Frontal cortex (tissue), 4 donors: ENCODE measurements at regions not wholly inside any gene's neighbourhood (a gene's known extent, or its start where the extent isn't known, plus 50 kb on each side); places are given as distances from the start of the nearest gene placed in this dataset. TPM values are rescaled to one million over a fixed set of nuclear protein-coding genes. Genes with fewer than 3 reads are reported as not detected.
"Not testable (repeated sequence)": the region's sequence is repeated elsewhere in the genome, so short reads cannot be mapped to it uniquely, and the experiment has no call there.

ENCODE experiments used
- DNase-seq, 2 donors: peaks; one replicate each; pipeline ENCODE4 v3.0.0; 2012; ENCODE audit warnings: low spot score in 2 of 2
- FAIRE-seq: peaks from 2 replicates; lab custom pipeline; 2012; peaks lifted over from hg19 to GRCh38; lab: Jason Lieb, UNC
- small RNA-seq: library from RNA; depleted of rRNA; stranded (forward); fragments of <200 nt; gene quantifications from one replicate; pipeline ENCODE3, GENCODE V24; 2014
- donor health status: control.
- donor health status: control.
- donor health status: control.

DNA sequence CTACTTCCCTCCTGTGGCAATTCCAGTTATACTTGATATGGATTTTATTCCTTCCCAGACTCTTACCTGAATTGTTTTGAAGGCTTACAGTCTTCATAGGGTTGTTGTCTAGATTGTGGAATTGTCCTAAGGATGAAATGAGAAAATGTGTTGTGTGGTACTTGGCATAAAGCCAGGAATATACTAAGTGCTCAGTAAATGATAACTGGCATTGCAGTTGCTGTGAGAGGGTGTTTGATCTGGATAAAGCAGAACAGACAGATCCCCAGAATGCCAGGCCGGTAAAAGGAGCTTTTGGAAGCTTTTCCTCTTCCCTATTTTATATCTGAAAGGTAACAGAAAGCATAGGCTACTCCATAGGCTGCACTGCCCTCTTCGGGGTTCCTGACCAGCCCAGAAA, 78.4 kb upstream of the IKBKE start:
- DNase-seq, FAIRE-seq: not testable (repeated sequence)

DNA sequence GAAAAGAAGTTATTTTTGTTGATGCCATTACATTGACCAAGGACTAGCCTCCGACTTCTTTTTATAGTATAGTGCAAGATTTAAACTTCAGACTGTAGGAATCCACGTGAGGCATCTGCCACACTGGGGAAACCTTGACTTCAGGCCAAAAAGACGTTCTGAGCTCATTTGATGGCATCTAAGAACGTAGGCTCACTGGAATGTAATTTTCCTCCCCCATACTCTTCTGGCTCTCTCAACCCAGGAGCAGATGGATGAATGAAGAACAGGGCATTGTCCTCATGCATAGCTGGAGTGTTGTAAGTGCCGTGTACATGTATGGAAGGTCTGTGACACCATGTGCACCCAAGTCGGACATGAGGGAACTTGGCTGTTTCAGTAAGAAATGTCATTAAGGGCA, 72.8 kb upstream of the IKBKE start:
- not testable (repeated sequence) for FAIRE-seq

DNA sequence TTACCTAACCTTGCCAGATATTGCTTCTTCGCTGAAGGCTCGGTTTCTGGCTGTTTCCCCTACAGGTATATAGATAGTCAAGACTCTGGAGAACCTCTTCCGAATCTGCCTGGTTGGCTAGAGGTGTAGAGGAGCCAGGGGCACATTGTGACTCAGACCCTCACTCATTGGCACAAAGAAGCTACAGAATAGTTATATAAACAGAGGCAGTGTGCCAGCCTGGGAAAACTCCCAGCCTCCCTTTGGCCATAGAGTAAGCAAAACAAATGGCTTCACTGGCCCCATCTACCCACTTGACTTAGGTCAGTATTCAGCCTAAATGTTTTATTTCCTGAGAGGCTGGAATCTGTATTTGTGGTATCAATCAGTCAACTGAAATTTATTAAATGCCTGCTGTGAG, 72.0 kb upstream of the IKBKE start:
- not testable (repeated sequence) for FAIRE-seq, DNase-seq

More for the DNA sequence above, 72.8 kb upstream of the IKBKE start:
- not testable (repeated sequence) for DNase-seq

DNA sequence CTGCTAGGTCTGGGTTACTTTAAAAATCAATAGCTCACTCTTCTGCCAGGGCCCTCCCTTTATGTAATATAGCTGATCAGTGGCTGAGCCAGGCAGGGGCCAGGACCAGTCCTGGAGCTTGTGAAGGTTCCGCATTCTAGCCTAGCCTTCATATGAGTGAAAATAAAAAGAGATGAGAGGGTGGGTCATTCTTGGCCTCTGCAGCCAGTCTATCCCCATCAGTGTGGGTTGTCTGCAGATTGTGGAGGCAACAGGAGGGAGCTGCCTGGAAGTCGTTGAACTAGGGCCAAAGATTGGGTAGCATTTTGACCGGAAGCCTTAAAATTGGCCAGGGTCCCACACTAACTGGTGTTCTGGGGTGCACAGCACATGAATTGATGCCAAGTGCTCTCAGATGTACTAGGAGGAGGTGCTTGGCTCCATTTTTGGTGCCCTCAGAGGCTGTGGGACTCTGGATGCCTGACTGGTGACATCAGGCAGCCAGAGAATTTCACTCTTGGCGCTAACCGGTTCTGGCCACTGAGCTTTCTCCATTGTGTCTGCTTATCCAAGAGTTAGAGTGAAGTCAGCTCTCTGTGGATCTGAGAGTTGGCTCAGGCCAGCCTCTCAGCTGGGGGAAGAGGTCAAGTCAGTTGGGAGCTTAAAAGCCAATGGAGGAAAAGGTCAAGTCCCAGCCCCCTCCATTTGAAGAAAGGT, 66.5 kb upstream of the IKBKE start:
- not testable (repeated sequence) for DNase-seq, FAIRE-seq

DNA sequence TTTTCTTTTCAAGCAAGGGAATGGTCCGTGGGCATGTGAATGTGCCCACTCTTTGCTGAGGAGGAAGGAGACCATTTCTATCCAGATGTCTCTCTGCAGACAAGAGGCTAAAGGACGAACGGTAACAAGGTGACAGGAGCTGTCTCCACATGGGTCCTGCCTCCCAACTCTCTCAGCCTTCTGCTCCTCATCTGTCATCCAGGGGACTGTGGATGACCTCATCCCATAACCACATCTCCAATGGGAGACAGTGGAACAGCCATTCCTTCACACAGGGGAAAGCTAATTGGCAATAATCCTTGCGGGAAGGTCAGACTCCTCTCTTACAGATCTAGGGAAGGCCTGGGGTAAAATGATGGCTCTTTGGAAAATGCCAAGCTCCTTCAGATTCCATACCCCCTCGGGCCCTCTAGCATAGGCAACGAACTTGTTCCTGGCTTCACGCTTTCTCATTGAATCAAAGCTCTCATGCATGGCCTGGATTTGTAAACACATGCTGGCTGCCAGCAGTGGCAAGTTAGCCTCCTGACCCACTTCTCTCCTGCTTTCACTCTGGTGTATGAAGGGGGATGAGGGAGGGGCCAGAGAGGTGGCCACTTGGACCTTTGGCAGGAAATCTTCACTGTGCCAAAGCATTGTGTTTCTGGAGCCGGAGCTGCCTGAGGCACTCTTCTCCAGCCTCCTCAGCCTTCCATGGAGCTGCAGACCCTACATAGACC, 65.8 kb upstream of the IKBKE start:
- DNase-seq, FAIRE-seq: not testable (repeated sequence)

DNA sequence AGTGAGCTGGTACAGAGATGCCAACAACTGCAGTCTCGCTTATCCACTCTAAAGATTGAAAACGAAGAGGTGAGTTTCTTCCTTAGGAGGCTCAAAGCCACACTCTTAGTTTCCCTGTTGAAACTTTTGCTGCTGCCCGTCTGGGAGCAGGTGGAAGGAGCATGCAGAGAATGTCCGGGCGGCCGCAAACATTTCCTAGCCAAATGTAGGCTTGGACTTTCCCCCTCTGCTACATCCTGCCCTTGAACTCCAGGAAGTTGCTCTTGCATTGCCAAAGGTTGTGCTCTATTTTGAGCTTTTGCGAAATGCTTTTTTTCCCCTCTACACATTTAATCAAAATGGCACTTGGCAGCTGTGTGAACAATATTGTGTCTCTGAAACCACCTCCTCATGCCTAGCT, 65.0 kb upstream of the IKBKE start:
- FAIRE-seq, DNase-seq: not testable (repeated sequence)

DNA sequence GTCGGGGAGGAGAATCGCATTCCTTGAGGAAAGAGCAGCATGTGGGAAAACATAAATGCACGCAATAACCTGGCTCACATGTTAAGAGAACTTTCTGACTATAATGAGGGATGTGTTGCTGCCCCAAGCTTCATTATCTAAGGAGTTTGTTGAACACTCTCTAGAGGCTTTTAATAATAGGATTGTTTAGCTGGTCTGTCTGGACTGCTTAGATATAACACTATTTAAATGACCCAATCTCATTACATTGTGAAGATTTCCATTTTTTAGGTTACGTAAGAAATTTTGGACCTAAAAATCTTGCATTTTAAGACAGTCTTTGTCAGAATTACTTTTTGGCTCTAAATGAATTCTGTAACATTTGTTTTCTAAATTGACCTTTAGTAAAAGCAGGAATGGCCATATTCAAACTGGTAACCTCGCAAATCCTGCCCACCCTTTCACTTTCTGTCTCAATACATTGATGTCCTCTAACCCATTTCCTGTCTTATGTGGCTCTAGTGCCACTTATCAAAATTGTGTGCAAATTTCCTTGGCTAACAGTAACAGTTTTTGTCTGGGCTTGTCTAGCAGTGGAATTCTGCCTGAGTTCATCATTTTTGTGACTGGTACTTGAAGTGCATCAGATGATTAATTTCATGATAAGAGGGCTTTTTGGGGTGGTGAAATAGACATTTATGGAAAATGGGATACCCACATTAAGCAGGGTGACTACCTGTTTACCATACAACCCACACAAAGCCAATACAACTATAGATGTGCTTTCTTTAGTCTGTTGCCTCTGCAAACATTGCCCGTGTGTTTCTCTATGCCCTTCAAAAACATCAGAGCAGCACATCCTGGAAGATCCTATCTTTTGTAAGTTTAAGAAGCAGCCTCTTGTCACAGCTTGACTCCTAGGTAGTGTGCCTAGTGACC, 61.6 kb upstream of the IKBKE start:
- DNase-seq, FAIRE-seq: not testable (repeated sequence)

DNA sequence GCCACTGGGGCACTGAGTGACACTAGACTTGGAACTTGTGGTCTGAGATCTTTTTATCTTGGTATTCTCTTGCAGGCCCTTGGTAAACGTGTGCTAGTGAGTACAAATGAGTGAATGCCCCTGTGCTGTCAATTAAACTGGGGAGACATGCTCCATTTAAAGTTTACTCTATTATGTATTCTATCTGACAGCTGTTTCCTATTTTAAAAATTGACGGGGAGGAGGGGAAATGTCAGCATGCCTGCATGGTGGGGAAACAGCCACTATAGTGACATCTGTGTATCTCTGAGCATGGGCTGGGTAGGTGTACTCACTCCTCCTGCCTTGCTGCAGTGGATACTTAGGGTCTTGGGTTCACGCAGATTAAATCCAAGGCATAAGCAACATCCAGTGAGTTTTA, 59.0 kb upstream of the IKBKE start:
- FAIRE-seq (no peak), DNase-seq (no peak)

DNA sequence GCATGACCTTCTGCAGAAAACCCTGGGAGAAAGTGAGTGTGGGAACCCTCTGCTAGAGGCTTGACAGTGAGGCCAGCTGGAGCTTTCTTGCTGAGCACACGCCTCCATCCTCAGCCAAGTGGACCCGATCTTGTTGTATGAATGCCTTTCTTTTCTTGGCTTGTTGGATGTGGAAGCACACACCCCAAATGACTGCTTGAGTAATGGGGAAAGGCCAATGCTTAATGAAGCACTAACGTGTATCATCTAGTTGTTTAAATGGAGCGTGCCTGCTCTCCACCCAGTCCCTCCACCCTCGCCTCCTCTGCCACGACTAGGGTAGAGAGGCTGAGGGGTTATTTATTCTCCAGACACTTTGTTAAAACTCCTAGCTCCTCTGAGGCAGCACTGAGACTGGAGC, 54.3 kb upstream of the IKBKE start:
- DNase-seq = no peak
- FAIRE-seq = no peak

DNA sequence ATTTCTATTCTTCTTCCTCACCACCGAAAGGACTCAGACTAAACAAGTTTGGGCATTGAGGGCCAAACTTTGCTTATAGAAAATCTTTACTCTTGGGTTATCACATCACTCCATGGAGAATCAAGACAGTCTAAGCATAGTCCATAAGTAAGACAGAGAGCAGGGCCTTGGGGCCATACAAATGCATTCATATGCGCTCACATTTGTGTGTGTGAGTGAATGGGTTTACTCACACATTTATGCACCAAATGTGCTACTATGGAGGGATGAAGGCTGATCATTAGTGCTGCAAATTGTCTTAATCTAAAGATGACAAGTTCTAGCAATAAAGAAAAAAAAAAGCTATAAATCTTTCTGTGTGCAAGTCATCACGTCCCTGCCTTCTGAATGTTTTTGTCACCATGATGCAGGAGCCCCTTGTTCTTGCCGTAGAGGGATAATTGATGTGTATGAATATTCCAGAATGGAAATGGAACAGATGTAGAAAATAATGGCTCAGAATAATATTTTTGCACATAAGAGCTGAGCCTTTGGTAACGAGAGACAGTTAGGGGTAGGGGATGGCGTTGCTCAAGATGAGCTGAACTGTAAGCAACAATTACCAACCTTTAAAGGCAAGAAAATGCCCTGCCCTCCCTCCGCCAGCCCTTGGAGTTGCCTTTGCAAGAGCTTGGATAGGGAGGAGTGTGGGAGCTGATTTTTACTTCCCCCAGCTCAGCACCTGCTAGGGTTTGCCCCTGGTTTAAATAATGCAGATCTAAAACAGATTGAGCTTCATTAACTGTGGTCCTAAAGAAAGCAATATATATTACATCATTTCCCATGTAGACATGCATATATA, 52.3 kb upstream of the IKBKE start:
- DNase-seq (no peak), FAIRE-seq (no peak)

DNA sequence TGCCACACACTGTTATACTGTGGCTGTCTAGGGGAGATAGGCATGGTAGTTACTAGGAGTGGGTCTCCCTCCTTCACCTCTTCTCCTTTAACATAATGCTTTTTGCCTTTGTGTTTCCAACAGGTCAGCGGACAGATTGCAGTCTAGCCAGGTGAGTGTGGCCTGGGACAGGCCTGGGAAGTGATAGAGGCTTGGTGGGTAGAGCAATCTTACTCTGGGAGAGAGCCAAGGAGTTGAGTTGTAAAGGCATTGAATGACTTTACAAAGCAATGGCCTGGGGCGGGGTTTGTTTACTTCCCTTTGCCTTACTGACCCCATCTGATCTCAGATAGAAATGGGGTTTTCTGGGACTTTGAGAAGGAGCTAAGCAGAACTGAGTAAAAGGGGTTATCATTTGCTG, 51.0 kb upstream of the IKBKE start:
- FAIRE-seq = no peak
- no peak for DNase-seq

DNA sequence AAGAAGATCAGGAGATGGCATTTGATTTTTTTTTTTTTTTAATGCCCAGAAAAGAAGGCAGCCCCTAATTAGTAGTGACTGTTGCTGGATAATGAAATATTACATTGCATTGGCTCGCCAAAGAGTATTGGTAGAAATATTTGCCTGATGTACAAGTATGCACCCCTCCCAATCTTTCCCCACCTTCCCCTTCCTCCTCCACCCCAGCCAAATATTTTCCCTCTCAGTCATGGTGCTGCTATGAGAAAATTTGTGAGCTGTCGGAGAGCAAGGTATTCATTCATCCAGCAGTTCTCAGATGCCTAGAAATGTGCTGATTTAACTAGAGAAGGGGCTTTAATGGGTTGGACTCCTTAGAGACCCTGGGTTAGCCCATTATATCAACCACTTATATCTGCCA, 50.5 kb upstream of the IKBKE start:
- FAIRE-seq = no peak

DNA sequence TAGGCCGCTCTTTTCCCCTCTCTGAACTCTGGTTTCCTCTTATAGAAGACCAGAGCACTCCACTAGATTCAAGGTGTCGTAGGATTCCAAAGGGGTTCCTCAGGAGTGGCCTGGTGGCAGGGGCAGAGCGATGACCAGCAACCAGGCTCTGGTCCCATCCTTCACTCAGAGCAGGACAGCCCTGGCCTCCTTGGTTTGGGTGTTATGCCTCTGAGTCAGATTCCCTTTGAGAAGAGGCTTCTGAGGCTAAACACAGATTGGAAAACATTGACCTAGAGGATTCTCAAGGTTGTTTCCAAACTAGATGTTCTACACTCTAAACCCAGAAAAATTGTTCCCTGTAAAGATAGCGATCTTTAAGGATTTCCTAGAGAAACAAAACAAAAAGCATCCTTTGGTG, 49.8 kb upstream of the IKBKE start:
- DNase-seq (no peak), FAIRE-seq (no peak)

More for the DNA sequence above, 50.5 kb upstream of the IKBKE start:
- DNase-seq = no peak

Small RNA genes lying in the stretch of these regions (small RNA-seq; reads per million reads assigned to genes)
- not detected for gene AC244023.1
